ENCODE measurements at regions not wholly inside any gene's neighbourhood (a gene's known extent, or its start where the extent isn't known, plus 50 kb on each side); places are given as distances from the start of the nearest gene placed in this dataset.
A peak's percentile ranks its signal among the peaks of the same experiment; 100 is the strongest.
"Not testable (repeated sequence)": the region's sequence is repeated elsewhere in the genome, so short reads cannot be mapped to it uniquely, and the experiment has no call there.

DNA sequence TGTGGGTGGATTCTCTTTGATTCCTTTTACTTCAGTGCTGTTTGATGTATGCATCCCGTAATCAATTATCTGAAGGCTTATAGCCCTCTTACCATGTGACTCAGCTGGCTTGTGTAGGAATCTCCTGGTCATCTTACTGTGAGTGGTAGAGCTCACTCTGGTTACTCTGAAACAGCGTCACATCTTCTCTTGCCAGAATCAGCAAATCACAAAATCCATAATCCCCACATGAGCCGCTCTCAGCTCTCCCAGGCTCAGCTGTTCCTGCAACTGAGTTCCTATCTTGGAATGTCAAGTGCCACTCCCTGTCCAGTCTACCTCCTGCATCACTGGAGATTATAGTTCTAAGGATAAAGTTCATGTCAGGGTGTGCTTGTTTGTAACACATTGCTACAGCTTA, 278.0 kb downstream of the FBXO8 start:
- ATAC-seq (ENCODE audit: low FRiP score): peak; percentile 62
- DNase-seq (ENCODE audit: low spot score): no peak
- TF ChIP-seq, protein P1, sequence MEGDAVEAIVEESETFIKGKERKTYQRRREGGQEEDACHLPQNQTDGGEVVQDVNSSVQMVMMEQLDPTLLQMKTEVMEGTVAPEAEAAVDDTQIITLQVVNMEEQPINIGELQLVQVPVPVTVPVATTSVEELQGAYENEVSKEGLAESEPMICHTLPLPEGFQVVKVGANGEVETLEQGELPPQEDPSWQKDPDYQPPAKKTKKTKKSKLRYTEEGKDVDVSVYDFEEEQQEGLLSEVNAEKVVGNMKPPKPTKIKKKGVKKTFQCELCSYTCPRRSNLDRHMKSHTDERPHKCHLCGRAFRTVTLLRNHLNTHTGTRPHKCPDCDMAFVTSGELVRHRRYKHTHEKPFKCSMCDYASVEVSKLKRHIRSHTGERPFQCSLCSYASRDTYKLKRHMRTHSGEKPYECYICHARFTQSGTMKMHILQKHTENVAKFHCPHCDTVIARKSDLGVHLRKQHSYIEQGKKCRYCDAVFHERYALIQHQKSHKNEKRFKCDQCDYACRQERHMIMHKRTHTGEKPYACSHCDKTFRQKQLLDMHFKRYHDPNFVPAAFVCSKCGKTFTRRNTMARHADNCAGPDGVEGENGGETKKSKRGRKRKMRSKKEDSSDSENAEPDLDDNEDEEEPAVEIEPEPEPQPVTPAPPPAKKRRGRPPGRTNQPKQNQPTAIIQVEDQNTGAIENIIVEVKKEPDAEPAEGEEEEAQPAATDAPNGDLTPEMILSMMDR (IDR thresholded peaks at IDR 0.05): no peak

DNA sequence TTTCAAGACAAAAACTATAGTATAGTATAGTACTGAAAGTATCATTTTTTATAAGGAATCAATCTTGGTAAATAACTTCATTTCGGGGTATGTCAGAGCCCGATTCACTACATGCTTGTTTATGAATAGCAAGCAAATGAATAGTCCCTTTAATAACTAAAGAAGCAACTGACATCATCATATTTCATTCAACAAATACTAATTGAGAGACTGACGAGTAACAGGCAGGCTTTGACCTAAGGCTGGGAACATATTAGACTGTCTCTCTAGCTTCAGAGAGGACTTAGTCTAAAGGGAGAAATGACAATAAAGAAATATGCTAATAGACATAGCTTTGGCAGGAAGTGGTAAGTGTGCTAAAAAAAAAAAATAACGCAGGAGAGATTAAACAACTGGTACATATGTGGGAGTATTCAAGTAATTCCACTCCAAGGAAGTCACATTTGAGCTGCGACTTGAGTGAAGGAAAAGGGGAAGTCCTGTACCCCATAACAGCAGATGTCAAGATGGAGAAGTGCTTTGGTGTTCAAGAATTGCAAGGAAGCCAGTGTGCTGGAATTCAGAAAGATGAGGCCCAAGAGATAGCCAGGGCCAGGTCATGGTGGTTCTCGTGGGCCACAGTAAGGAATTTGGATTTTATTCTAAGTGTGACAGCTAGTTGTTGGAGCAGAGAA, 284.9 kb downstream of the FBXO8 start:
- DNase-seq (ENCODE audit: low spot score) (no peak), ATAC-seq (ENCODE audit: low FRiP score) (no peak)
- TF ChIP-seq, protein P1 (IDR thresholded peaks at IDR 0.05): no peak

DNA sequence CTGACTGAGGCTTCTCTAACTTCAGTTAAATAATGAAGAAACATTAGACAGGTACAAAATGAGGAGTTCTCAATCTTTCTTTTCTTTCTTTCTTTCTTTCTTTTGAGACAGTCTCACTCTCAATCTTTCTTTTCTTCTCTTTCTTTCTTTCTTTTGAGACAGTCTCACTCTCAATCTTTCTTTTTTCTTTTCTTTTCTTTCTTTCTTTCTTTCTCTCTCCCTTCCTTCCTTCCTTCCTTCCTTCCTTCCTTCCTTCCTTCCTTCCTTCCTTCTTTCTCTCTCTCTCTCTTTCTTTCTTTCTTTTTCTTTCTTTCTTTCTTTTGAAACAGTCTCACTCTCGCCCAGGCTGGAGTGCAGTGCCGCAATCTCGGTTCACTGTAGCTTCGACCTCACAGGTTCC, 287.7 kb downstream of the FBXO8 start:
- not testable (repeated sequence) for DNase-seq (ENCODE audit: low spot score)

DNA sequence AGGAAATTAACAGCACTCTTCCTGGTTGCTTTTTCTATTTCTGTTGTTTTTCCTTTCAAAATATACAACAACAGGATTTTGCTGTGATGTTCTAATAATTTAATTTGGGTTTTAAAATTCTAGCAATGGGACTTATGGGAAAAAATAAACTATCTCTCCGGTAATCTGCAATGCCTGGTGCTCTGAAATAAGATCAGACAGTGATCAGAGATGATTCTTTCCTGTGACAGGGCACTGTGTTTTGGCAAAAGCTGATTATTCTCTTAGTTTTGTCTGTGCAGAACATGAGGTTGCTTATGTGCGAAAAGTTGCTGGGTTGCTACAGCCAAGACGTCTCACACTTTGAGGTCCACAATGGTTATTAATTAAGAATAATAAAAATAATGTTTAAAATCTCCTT, 291.7 kb downstream of the FBXO8 start:
- DNase-seq (ENCODE audit: low spot score) (no peak), ATAC-seq (ENCODE audit: low FRiP score) (no peak)
- TF ChIP-seq, protein P1 (IDR thresholded peaks at IDR 0.05): no peak

More for the DNA sequence above, 287.7 kb downstream of the FBXO8 start:
- ATAC-seq (ENCODE audit: low FRiP score): not testable (repeated sequence)

DNA sequence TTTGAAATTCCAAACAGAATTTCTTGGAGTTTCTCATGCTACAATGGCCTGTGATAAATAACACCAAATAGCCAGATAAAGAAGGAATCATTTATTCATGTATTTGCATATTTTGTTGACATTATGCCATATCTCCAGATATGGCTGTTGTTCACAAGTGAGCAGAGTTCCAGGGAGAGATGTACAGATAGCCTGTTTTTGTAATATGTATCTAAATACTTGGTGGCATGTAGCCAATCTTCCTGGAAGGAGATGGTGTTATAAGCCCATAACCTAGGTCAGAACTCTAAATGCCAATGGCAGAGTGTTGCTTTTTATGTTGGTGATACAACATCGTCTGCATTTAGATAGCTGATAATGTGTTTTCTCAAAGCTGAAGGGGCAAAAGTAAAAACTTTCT, 292.2 kb downstream of the FBXO8 start:
- TF ChIP-seq, protein P1 (IDR thresholded peaks at IDR 0.05): no peak
- DNase-seq (ENCODE audit: low spot score) (no peak), ATAC-seq (ENCODE audit: low FRiP score) (no peak)

DNA sequence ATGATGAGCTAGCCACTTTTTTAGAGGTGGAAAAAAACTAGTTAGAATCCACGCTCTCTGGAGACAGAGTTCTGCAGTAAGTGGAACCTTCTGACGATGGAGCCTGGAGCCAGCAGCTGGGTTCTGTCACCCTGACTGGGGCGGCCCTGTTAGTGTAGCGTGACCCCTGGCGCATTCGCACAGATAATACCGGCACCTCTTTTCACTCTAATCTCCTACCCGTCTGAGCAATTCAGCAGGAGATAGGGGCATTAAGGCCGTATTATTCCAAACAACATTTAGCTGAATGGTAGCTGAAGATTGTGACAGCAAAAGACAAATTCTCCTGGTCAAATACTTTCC, 292.6 kb downstream of the FBXO8 start:
- TF ChIP-seq, protein P1 (IDR thresholded peaks at IDR 0.05): no peak
- no peak for DNase-seq (ENCODE audit: low spot score)
- no peak for ATAC-seq (ENCODE audit: low FRiP score)

DNA sequence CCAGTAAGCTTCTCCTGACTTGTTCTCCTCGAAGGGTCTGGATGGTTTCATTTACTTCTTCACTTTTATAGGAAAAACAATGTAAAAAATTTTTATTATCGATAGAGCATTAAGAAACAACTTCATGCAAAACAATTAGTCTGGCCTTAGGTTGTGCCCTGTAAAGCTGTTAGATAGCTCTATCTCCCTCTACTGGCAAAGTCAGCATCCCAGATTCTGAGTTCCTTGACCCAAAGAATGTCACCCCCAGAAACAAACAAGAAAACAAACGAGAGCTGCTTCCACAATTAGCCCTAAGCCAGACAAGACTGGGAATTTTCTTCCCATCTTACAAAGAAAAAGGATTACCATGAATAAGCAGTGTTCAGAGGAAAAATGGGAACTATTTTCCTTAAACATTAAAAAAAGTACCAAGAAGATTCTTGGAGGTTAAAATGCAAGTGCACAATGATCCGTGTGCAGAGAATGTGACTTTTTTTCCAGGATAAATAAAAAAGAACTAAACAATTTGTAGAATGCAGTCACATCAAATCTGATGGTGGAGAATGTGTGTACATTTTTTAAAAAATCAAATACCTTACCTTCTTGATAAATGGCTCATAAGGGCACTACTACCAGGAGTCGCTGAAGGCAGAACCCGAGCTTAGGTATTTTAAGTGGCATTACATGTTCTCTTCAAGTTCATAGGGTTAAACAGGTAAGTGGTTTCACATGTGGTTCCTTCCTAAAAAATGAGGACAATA, 293.2 kb downstream of the FBXO8 start:
- DNase-seq (ENCODE audit: low spot score) (no peak), ATAC-seq (ENCODE audit: low FRiP score) (no peak)
- TF ChIP-seq, protein P1 (IDR thresholded peaks at IDR 0.05): no peak

DNA sequence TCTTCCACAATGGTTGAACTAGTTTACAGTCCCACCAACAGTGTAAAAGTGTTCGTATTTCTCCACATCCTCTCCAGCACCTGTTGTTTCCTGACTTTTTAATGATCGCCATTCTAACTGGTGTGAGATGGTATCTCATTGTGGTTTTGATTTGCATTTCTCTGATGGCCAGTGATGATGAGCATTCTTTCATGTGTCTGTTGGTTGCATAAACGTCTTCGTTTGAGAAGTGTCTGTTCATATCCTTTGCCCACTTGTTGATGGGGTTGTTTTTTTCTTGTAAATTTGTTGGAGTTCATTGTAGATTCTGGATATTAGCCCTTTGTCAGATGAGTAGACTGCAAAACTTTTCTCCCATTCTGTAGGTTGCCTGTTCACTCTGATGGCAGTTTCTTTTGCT, 319.9 kb downstream of the FBXO8 start:
- not testable (repeated sequence) for ATAC-seq (ENCODE audit: low FRiP score); DNase-seq (ENCODE audit: low spot score)

Data from omental fat pad (tissue), 3 donors.